Lower lobe of right lung (tissue), 2 donors: ENCODE measurements at regions not wholly inside any gene's neighbourhood (a gene's known extent, or its start where the extent isn't known, plus 50 kb on each side); places are given as distances from the start of the nearest gene placed in this dataset.

Experiments used
- ATAC-seq, 2 donors: fragments of 200-7000 bp; cut with Tn5 transposase; one replicate each; pipeline ENCODE4 v1.9.1; 2020 to 2022; ENCODE audit warnings: mild to moderate bottlenecking in 2 of 2, moderate library complexity in 2 of 2
- DNase-seq: peaks from one replicate; pipeline ENCODE4 v3.0.0-alpha.2; 2020
- H3K27ac ChIP-seq: fragments of 200-600 bp; one replicate; pipeline ENCODE4 v1.8.0; 2022
- H3K27me3 ChIP-seq: fragments of 200-600 bp; one replicate; pipeline ENCODE4 v1.8.0; 2022; ENCODE audit warnings: low read depth
- H3K36me3 ChIP-seq: fragments of 200-600 bp; one replicate; pipeline ENCODE4 v1.8.0; 2022; ENCODE audit warnings: mild to moderate bottlenecking
- H3K4me1 ChIP-seq: fragments of 200-600 bp; one replicate; pipeline ENCODE4 v1.8.0; 2022
- H3K4me3 ChIP-seq: fragments of 200-600 bp; one replicate; pipeline ENCODE4 v1.8.0; 2022; ENCODE audit warnings: mild to moderate bottlenecking
- H3K9me3 ChIP-seq: fragments of 200-600 bp; one replicate; pipeline ENCODE4 v1.8.0; 2022
- intact Hi-C: fragments of 100-400 bp; cut with DNase I; formaldehyde crosslinking; loops from one replicate; pipeline ENCODE4 v1.11.0; 2022
- TF ChIP-seq, protein P1 (sequence below): fragments of 200-600 bp; IDR thresholded peaks from one replicate; pipeline ENCODE4 v1.8.0; 2022; ENCODE audit warnings: antibody characterized with exemption, mild to moderate bottlenecking
- donor health status: DM: no; HTN: yes; CAD: no; lungs with severe emphysema.

DNA sequence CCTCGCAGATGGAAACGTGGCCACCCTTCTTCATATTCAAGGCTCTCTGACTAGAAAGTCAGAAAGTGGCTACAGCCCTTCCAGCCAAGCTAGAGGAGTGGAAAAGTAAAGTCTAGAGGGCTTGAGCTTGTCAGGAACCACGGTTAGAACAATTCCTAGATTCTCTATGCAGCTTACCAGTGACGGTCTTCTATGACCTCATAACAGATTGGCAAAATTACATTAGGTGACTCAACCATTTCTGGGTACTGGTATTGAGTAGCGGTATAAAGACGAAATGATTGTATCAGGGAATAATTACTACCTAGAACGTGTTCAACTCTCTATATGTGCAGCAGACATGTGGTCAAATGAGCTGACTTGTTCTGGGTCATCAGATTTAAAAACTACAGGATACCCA, 155.0 kb upstream of the RUNX1 start:
- Histone ChIP-seq H3K27me3 (no peaks in the 10 kb centered on the region), H3K27ac (no peak overlapping the region), H3K36me3 (no peaks in the 10 kb centered on the region), H3K4me1 (peaks cover 8% of the 10 kb centered on the region), H3K4me3 (no peak overlapping the region), H3K9me3 (no peaks in the 10 kb centered on the region)
- ATAC-seq: no peak
- no peak for DNase-seq
- TF ChIP-seq, protein P1, sequence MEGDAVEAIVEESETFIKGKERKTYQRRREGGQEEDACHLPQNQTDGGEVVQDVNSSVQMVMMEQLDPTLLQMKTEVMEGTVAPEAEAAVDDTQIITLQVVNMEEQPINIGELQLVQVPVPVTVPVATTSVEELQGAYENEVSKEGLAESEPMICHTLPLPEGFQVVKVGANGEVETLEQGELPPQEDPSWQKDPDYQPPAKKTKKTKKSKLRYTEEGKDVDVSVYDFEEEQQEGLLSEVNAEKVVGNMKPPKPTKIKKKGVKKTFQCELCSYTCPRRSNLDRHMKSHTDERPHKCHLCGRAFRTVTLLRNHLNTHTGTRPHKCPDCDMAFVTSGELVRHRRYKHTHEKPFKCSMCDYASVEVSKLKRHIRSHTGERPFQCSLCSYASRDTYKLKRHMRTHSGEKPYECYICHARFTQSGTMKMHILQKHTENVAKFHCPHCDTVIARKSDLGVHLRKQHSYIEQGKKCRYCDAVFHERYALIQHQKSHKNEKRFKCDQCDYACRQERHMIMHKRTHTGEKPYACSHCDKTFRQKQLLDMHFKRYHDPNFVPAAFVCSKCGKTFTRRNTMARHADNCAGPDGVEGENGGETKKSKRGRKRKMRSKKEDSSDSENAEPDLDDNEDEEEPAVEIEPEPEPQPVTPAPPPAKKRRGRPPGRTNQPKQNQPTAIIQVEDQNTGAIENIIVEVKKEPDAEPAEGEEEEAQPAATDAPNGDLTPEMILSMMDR: no peak
- intact Hi-C loops: no loop called here

DNA sequence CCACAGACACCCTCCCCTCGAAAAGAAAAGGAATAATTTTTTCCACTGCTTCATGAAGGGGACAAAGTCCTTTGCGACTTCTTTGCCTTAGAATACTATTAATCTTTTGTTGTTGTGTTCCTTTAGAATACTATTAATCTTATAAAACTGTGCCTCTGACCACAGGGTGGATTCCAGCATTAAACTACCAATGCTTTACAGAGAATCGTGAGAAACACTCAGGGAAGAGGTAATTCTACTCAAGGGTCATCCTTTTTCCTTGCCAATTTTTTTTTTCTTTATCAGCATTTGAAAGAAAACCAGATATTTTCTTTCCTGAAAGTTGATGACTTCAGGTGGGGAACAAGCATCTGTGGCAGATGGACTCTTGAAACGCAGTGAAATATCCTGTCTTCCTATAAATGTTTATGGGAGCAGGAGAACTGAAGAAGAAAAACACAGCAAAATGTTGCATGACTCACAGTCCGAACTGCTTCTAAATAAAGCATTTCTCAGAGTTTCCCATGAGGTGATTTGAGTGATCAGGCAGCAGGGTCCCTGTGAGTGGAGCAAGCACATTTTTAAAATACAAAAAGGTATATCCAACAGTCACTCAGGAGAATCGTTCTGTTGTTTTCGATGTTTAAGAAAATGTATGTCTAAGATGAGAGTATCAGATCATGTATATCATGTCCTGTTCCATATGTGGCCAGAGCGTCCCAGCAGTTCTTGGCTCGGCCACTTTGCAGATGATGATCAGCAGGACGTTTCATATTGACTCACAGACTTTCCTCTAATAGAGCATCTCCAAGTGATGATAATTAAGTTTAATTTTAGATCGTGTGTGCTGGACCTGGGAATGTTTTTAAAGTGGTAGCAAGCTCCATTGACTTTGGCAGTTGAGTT, 154.2 kb upstream of the RUNX1 start:
- H3K4me1 ChIP-seq: peaks cover 8% of the 10 kb centered on the region
- no peaks in the 10 kb centered on the region for H3K27me3 ChIP-seq
- H3K36me3 ChIP-seq: no peaks in the 10 kb centered on the region
- intact Hi-C loops: no loop called here
- H3K4me3 ChIP-seq: no peak overlapping the region
- no peaks in the 10 kb centered on the region for H3K9me3 ChIP-seq
- TF ChIP-seq, protein P1: no peak
- no peak for ATAC-seq
- H3K27ac ChIP-seq: no peak overlapping the region
- no peak for DNase-seq

DNA sequence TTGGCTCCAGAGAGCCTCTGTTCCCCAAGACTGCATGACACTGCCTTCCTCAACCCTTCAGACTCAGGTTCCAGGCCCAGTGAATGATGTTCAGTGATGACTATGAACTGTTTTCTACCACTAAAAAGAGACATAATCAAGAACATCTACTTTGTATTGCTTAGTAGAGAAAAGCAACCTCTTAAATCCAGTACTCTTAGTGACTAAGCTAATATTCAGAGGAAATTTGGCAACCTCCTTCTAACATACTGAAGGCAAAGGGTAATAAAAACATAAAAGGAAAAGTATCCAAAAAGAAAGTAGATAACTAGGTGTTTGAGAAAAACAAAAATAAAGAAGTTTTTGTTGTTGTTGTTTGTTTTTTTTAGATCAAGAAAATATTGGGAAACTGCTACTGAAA, 153.3 kb upstream of the RUNX1 start:
- no peak for ATAC-seq
- intact Hi-C loops: no loop called here

DNA sequence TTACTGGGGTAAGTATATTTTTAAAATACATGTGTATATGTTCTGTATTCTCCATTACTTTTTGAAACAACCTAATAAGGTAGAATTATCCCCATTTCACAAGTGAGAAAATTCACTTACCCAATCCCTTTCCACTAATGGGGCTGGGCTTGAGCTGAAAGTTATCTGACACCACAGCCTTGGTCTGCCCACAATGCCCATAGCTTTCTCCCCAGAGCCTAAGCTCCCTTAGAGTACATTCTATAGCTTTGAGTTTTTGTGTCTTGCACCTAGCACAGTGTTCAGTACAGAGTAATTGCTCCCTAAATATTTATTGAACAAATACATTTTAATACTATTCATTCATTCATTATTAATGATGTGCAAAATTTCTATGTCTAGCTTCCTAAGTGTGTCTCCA, 152.7 kb upstream of the RUNX1 start:
- H3K27me3 ChIP-seq: no peaks in the 10 kb centered on the region
- H3K27ac ChIP-seq: no peak overlapping the region
- no peak overlapping the region for H3K4me3 ChIP-seq
- peaks cover 8% of the 10 kb centered on the region for H3K4me1 ChIP-seq
- no peak for DNase-seq
- no peaks in the 10 kb centered on the region for H3K9me3 ChIP-seq
- no peak for ATAC-seq
- TF ChIP-seq, protein P1: no peak
- H3K36me3 ChIP-seq: no peaks in the 10 kb centered on the region
- intact Hi-C loops: no loop called here

More for the DNA sequence above, 153.3 kb upstream of the RUNX1 start:
- Histone ChIP-seq H3K4me1 (peaks cover 8% of the 10 kb centered on the region), H3K27ac (no peak overlapping the region), H3K9me3 (no peaks in the 10 kb centered on the region), H3K27me3 (no peaks in the 10 kb centered on the region), H3K36me3 (no peaks in the 10 kb centered on the region), H3K4me3 (no peak overlapping the region)
- no peak for DNase-seq
- TF ChIP-seq, protein P1: no peak

DNA sequence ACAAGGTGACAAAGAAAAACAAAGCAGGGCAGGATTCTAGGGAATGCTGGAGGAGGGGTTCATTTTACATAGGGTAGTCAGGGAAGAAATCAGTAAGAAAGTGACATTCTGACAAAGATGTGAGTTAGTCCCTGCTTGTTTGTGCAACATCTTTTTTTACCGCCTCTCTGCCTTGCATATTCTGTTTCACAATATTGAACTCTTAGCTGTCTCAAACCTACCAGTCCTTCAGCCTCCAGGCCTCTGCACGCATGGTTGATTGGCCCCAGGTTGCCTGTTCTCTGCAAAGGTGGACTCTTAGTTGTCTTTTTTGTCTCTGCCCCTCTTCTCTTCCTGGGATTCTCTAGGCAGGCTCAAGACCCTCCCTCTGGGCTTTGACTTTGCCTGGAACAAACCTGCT, 152.2 kb upstream of the RUNX1 start:
- no peaks in the 10 kb centered on the region for H3K9me3 ChIP-seq
- H3K36me3 ChIP-seq: no peaks in the 10 kb centered on the region
- H3K27ac ChIP-seq: no peak overlapping the region
- ATAC-seq (no peak), DNase-seq (no peak)
- intact Hi-C loops: no loop called here
- TF ChIP-seq, protein P1: no peak
- peaks cover 7% of the 10 kb centered on the region for H3K4me1 ChIP-seq
- no peak overlapping the region for H3K4me3 ChIP-seq
- H3K27me3 ChIP-seq: no peaks in the 10 kb centered on the region
